ENCODE measurements at regions not wholly inside any gene's neighbourhood (a gene's known extent, or its start where the extent isn't known, plus 50 kb on each side); places are given as distances from the start of the nearest gene placed in this dataset.

GRCh38 chr4:165757451-165757850 lies 115.6 kb upstream of the TLL1 start:
- TF ChIP-seq CTCF (IDR thresholded peaks at IDR 0.05) (no peak), POLR2A (IDR thresholded peaks at IDR 0.05) (no peak)
